Fibroblast of lung (primary cell): ENCODE measurements at regions not wholly inside any gene's neighbourhood (a gene's known extent, or its start where the extent isn't known, plus 50 kb on each side); places are given as distances from the start of the nearest gene placed in this dataset.

ENCODE experiments used
- EZH2 ChIP-seq: IDR thresholded peaks from 2 replicates; pipeline ENCODE4 v1.5.1; 2012; ENCODE audit warnings: low read length, control low read depth, mild to moderate bottlenecking; ENCODE audit errors: missing control alignments
- TF ChIP-seq, protein P1 (sequence below), 2 donors: IDR thresholded peaks in 1 of 2; conservative IDR thresholded peaks in 1 of 2; 1 replicate in 1 of 2; 2 replicates in 1 of 2; pipeline ENCODE4 v1.5.1; 2011 to 2012; ENCODE audit warnings: low read length in 2 of 2, control low read depth in 1 of 2, inconsistent platforms in 1 of 2, low read depth in 1 of 2, mild to moderate bottlenecking in 1 of 2

DNA sequence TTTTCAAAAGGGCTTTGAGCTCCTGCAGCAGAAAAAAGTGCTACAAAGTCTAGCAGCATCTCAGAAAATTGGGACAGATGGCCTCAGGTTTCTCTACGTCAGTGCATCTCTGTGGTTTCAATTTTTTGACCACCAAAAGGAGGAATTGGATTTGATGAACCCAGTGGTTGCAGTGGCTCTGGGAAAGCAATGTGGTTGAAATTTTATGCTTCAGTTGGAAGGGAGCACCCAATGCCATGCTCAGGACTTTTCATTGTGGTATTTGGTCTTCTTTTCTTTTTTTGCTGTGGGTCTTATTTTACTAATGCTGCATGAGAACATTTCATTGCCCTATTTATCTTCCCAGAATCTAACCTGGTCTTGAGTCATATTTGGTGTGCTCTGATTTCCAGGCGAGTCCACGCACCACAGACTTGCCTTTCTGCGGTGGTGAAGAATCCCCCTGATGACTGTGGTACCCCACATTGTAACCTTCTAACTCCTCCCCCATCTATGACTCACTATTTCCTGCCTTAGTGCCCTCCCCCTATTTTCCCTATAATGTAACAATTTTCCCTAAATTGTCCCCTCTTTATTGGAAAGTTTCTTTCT is 56.7 kb downstream of the S1PR1 start:
- TF ChIP-seq, protein P1, sequence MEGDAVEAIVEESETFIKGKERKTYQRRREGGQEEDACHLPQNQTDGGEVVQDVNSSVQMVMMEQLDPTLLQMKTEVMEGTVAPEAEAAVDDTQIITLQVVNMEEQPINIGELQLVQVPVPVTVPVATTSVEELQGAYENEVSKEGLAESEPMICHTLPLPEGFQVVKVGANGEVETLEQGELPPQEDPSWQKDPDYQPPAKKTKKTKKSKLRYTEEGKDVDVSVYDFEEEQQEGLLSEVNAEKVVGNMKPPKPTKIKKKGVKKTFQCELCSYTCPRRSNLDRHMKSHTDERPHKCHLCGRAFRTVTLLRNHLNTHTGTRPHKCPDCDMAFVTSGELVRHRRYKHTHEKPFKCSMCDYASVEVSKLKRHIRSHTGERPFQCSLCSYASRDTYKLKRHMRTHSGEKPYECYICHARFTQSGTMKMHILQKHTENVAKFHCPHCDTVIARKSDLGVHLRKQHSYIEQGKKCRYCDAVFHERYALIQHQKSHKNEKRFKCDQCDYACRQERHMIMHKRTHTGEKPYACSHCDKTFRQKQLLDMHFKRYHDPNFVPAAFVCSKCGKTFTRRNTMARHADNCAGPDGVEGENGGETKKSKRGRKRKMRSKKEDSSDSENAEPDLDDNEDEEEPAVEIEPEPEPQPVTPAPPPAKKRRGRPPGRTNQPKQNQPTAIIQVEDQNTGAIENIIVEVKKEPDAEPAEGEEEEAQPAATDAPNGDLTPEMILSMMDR (conservative IDR thresholded peaks at IDR 0.05 in 1 of 2, IDR thresholded peaks at IDR 0.05 in 1 of 2; ENCODE audit: low read depth in 1 of 2, low read length in 2 of 2): no peak
- TF ChIP-seq EZH2: no peak
